HL-60 (cell line): ENCODE measurements at regions not wholly inside any gene's neighbourhood (a gene's known extent, or its start where the extent isn't known, plus 50 kb on each side); places are given as distances from the start of the nearest gene placed in this dataset.

Experiments
- GABPA ChIP-seq: IDR thresholded peaks from 2 replicates; pipeline ENCODE4 v1.6.1; 2012; ENCODE audit warnings: low read depth
- POLR2AphosphoS5 ChIP-seq: IDR thresholded peaks from 2 replicates; pipeline ENCODE4 v1.6.1; 2012; ENCODE audit warnings: low read depth
- SPI1 ChIP-seq: IDR thresholded peaks from 2 replicates; pipeline ENCODE4 v1.6.1; 2012; ENCODE audit warnings: low read depth, mild to moderate bottlenecking, borderline replicate concordance
- TF ChIP-seq, protein P1 (sequence below): IDR thresholded peaks from one replicate; pipeline ENCODE4 v1.5.1; 2011; ENCODE audit warnings: low read length, control low read depth, inconsistent platforms; ENCODE audit not compliant: insufficient read depth

DNA sequence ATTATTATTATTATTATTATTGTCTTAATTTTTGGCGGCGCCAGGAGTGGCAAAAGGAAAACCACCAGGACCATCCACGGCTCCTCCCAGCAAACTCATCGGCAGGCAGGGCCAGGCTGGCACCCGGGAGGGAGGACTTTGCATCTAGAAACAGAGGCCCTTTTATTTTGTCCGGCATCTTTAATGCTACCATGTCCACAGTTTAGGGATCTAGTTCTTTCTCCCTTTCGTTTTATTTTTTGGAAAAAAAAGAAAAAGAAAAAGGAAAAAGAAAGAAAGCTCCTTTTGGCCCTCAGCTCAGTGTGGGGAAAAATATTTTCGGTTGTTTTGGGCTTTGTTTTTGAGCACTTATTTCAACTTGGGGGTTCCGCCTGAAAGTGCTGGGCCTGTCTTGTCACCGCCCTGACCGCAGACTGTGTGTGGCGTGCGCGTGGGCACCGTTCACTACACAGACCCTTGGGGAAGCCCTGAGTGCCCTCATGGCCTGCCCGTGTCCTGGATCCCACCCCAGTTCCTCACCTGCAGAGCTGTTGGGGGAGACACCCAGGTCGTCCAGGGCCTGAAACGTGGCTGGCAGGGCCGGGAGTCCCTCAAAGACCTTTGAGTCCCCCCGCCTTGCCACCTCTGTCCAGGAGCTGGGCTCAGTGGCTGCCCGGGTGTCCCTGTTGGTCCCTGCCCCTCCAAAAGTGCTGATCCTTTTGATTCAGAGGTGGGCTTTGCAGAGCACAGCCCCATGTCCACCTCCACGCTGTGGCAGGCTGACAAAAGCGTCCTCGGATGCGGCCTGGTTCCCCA is 69.1 kb upstream of the PPARA start:
- TF ChIP-seq, protein P1, sequence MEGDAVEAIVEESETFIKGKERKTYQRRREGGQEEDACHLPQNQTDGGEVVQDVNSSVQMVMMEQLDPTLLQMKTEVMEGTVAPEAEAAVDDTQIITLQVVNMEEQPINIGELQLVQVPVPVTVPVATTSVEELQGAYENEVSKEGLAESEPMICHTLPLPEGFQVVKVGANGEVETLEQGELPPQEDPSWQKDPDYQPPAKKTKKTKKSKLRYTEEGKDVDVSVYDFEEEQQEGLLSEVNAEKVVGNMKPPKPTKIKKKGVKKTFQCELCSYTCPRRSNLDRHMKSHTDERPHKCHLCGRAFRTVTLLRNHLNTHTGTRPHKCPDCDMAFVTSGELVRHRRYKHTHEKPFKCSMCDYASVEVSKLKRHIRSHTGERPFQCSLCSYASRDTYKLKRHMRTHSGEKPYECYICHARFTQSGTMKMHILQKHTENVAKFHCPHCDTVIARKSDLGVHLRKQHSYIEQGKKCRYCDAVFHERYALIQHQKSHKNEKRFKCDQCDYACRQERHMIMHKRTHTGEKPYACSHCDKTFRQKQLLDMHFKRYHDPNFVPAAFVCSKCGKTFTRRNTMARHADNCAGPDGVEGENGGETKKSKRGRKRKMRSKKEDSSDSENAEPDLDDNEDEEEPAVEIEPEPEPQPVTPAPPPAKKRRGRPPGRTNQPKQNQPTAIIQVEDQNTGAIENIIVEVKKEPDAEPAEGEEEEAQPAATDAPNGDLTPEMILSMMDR = no peak
- no peak for TF ChIP-seq POLR2AphosphoS5
- TF ChIP-seq GABPA = no peak
- TF ChIP-seq SPI1 = no peak
